DMS153 treated with DMSO at 0.1 percent for 48 hours (cell line): ENCODE measurements at regions not wholly inside any gene's neighbourhood (a gene's known extent, or its start where the extent isn't known, plus 50 kb on each side); places are given as distances from the start of the nearest gene placed in this dataset.

Experiments
- DNase-seq: peaks from one replicate; lab custom pipeline; 2025; ENCODE audit not compliant: unreplicated experiment; lab: John Stamatoyannopoulos, UW

GRCh38 chr1:220979371-220979770 is 100.1 kb downstream of the HLX start:
- no peak for DNase-seq

GRCh38 chr1:220982686-220983085 is 103.4 kb downstream of the HLX start:
- no peak for DNase-seq

- no peak for DNase-seq
Observed at GRCh38 chr1:220983877-220984635, 104.8 kb downstream of the HLX start.

- peak; percentile 18 for DNase-seq
Observed at GRCh38 chr1:220990427-220991339, 111.4 kb downstream of the HLX start.

- DNase-seq = no peak
Observed at GRCh38 chr1:220991506-220991905, 112.3 kb downstream of the HLX start.

GRCh38 chr1:220991959-220992704 is 112.9 kb downstream of the HLX start:
- DNase-seq = no peak

- no peak for DNase-seq
Observed at GRCh38 chr1:220992705-220993052, 113.4 kb downstream of the HLX start.

- DNase-seq = no peak
Observed at GRCh38 chr1:220994671-220995070, 115.4 kb downstream of the HLX start.

- DNase-seq = no peak
Observed at GRCh38 chr1:220997791-220998190, 118.5 kb downstream of the HLX start.

- DNase-seq = no peak
Observed at GRCh38 chr1:220999872-221000863, 120.9 kb downstream of the HLX start.

GRCh38 chr1:221001167-221001566 is 121.9 kb downstream of the HLX start:
- DNase-seq = no peak

- DNase-seq = no peak
Observed at GRCh38 chr1:221002601-221003000, 123.4 kb downstream of the HLX start.

GRCh38 chr1:221011145-221011544 is 131.9 kb downstream of the HLX start:
- DNase-seq = no peak

- no peak for DNase-seq
Observed at GRCh38 chr1:221012120-221012519, 132.9 kb downstream of the HLX start.

GRCh38 chr1:221013691-221014660 is 134.7 kb downstream of the HLX start:
- DNase-seq = no peak

- DNase-seq = no peak
Observed at GRCh38 chr1:221015159-221015790, 136.0 kb downstream of the HLX start.

GRCh38 chr1:221016751-221017150 is 137.5 kb downstream of the HLX start:
- DNase-seq = no peak

- no peak for DNase-seq
Observed at GRCh38 chr1:221018414-221018813, 139.2 kb downstream of the HLX start.

GRCh38 chr1:221022331-221022730 is 143.1 kb downstream of the HLX start:
- DNase-seq = no peak
